VCaP (cell line): ENCODE measurements at regions not wholly inside any gene's neighbourhood (a gene's known extent, or its start where the extent isn't known, plus 50 kb on each side); places are given as distances from the start of the nearest gene placed in this dataset.

Source experiments
- H3K27ac ChIP-seq: fragments of 450-650 bp; 2 replicates; pipeline ENCODE4 v1.5.1; 2017
- TF ChIP-seq, protein P1 (sequence below): fragments of 450-650 bp; conservative IDR thresholded peaks from 2 replicates; pipeline ENCODE4 v1.5.1; 2017; ENCODE audit warnings: mild to moderate bottlenecking, moderate library complexity

DNA sequence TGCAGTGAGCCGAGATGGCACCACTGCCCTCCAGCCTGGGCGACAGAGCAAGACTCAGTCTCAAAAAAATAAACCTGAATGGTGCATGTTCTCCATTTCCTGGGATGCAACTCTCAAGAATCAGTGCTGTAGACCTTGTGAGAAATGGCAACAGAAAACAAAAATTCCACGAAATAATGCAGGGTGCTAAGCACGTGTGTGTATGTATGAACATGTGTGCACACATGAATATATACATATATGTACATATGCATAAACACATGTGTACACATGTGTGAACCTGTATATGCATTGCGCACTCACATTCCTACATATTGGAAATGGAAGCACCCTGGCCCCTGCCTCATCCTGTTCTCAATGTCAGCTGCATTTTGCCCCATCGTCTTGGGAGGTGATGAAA lies 548.5 kb downstream of the TCERG1L start:
- H3K27ac ChIP-seq, result no peak overlapping the region
- TF ChIP-seq, protein P1, sequence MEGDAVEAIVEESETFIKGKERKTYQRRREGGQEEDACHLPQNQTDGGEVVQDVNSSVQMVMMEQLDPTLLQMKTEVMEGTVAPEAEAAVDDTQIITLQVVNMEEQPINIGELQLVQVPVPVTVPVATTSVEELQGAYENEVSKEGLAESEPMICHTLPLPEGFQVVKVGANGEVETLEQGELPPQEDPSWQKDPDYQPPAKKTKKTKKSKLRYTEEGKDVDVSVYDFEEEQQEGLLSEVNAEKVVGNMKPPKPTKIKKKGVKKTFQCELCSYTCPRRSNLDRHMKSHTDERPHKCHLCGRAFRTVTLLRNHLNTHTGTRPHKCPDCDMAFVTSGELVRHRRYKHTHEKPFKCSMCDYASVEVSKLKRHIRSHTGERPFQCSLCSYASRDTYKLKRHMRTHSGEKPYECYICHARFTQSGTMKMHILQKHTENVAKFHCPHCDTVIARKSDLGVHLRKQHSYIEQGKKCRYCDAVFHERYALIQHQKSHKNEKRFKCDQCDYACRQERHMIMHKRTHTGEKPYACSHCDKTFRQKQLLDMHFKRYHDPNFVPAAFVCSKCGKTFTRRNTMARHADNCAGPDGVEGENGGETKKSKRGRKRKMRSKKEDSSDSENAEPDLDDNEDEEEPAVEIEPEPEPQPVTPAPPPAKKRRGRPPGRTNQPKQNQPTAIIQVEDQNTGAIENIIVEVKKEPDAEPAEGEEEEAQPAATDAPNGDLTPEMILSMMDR, result no peak

DNA sequence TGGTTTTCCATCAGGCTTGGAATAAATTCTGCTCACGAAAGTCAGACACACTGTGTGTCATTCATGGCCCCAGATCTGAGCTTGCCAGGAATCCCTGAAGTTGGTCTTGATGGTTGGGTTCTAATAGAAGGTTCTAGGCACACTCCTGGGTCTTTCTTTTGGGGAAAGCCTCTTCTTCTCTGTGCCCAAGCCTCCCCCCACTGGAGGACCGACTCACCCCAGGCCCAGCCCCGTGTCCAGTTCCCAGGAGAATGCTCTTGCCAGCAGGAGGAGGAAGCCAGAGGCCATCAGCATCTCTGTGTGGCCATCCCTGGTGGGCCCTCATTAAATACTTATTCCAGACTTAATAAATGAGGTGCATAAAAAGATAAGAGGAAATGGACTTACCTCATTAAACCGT lies 548.0 kb downstream of the TCERG1L start:
- no peak overlapping the region for H3K27ac ChIP-seq
- TF ChIP-seq, protein P1, result no peak

DNA sequence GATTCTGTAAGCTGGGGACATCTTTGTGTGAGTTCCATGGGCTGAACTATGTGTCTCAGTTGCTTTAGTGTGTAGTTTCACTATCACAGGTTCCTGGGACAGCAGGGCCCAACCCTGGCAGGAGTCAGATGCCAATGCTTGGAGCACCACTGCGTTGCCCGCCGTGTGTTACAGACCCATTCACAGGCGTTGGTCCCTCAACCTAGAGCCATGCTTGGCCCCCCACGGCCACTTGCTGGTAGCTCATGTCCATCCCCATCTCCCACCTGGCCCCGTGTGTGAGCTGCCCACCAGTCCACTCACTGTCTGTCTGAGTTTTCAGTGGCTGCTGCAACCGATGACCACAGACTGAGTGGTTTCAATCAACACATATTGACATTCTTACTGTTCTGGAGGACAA lies 546.9 kb downstream of the TCERG1L start:
- no peak overlapping the region for H3K27ac ChIP-seq
- TF ChIP-seq, protein P1, result no peak

DNA sequence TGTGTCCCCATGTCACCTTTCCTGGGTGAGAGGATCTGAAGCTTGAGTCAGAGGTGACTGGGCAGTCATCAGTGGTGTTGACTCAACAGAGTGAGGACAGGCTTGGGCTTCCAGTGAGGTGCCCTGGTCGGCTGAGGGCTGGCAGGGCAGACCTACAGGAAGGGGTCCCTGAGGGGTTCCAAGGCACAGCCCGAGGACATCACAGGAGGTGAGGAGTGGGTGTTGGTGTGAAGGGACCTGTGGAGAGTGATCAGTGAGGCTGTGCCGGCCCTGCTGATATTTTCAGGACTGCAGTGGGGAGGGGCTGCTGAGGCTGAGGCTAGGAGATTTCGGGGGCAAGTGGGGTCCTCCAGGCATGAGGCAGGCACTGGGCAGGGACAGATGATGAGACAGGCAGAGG lies 545.5 kb downstream of the TCERG1L start:
- TF ChIP-seq, protein P1, result no peak
- no peak overlapping the region for H3K27ac ChIP-seq

DNA sequence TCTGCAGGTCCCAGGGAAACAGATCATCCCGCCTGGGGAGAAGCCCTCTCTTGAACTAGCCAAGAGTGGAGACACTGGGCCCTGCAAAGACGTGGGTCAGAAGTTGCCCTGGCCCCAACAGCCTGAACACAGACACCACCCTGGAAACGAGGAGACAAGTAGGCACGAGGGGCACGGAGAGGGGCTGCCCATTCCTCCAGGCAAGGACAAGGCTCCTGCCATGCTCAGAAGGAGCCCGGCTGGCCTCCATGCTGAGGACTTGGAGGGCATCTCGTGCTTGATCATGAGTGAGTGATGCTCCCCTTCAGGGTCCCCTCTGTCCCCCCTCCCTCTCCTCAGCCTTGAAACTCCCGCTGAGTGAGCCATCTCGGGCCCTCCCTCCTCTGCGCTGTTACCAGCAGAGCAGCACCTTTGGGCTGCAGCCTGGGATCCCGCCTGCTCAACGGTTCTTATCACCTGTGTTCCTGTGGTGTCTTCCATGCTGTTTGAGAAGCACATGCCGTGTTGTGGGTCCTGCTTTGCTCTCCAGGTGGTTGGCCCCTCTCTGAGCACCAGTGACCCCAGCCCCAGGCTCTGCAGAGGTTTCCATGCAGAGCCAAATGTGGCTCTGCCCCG lies 544.3 kb downstream of the TCERG1L start:
- H3K27ac ChIP-seq, result no peak overlapping the region
- TF ChIP-seq, protein P1, result no peak

DNA sequence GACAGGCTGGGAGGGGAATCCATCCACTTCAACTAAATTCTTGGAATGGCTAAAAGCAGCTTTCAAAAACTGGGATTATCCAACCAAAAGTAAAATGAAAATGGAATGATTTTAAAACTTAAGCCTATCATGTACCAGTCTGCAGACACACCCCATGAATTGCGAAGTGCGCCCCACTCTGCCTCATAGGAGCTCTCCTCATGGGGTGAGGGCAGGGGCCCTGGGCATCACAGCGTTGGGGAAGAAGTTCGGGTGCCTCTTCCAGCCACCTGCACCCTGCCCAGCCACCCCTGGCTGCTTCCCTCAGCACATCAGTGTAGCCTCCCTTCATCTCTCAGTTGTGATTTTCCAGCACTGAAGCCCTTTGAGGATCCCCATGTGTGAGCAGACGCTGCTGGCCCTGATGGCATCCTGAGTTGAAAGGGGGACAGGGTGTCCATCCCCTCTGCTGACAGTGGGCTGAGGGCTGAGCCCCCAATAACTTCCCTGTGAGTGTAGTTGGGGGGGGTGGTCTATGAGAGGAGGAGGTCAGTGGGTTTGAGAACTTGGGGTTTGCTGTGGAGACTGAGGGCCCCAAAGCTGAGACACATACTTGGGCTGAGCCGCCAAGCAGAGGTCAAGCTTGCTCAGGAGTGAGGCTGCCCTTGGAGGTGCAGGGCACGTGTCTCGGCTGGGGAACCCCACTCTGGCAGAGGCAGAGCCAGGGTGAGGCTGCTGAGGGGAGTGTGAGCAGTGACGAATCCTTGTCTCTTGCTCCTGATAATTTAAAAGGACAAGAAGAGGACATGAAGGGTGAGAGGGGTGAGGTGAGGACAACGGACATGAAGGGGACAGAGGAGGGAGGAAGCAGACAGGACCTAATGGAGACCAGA lies 542.1 kb downstream of the TCERG1L start:
- H3K27ac ChIP-seq, result no peak overlapping the region
- TF ChIP-seq, protein P1, result no peak

DNA sequence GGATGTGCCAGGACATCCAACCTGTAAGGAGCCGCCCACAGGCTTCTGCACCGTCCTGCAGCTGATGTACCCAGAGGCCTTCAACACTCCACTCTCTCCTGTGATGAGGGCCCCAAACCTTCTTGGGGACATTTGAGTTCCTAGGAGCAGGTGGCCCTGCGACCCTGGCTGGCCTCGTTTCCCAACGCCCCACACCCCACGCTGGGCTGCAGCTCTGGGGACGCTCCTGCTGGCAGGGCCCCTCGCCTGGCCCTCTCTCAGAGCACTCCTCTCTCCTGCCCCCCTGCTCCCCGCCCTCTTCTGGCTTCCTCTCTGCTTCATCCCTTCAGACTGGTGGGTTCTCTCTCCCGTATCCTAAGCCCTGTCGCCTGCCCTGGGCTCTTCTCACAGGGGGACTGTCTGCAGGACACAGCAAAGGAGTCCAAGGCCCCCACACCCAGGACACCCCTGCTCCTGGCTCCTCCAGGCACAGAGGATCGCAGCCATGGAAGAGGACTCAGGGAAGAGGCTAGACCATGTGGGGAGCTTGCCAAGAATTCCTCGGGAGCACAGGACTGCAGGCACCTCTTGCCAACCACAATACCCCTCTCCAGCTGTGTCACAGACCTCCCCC lies 541.4 kb downstream of the TCERG1L start:
- TF ChIP-seq, protein P1, result no peak
- H3K27ac ChIP-seq, result no peak overlapping the region
